ENCODE measurements at regions not wholly inside any gene's neighbourhood (a gene's known extent, or its start where the extent isn't known, plus 50 kb on each side); places are given as distances from the start of the nearest gene placed in this dataset.
A peak's percentile ranks its signal among the peaks of the same experiment; 100 is the strongest.

DNA sequence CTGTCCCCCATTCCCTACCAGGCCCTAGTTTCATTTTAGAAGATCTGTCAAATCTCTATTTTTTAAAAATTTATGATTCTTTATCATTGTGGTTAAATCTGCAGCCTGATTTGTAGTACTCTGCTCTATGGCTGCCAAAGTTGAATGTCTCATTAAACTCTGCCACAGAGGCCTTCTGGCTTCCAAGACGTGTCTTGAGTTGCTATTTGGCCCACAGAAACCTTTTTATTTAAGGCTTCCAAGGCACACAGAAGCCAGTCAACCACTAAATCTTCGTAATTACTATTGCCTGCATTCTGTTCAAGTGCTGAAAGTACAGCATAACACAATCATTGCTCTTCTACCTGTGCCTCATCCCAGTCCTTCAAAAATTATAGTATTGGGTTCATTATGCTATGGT lies 971.0 kb downstream of the NCAM2 start:
- no peak for ATAC-seq
- Histone ChIP-seq H3K4me3 (no peak overlapping the region), H3K36me3 (ENCODE audit: low read depth) (no peaks in the 10 kb centered on the region), H3K9me3 (peaks cover 6% of the 10 kb centered on the region), H3K4me1 (ENCODE audit: low read depth) (no peaks in the 10 kb centered on the region)
- DNase-seq = no peak
- no peak for TF ChIP-seq CTCF (IDR thresholded peaks at IDR 0.05)
- intact Hi-C loops (cut with DNase I, micrococcal nuclease) = no loop called here

DNA sequence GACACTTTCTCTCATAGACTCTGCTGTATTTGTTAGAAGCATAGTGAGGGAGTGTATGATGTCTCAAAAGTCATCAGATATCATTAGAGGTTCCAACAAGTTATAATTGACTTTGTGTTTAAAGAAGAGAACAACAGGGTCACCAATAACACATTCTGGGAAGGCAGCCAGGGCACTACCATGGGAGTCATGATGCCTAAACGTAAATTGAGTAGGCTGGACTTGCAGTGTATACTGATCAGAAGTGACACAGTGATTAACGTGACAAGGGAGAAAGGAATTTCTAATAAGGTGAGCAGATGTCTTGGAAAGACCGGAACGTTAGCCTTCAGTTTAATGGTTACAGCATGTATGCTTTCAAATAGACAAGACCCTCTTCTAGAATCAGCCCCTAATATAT lies 973.2 kb downstream of the NCAM2 start:
- no peak for ATAC-seq
- intact Hi-C loops (cut with DNase I, micrococcal nuclease) = no loop called here
- no peak for TF ChIP-seq CTCF (IDR thresholded peaks at IDR 0.05)
- Histone ChIP-seq H3K36me3 (ENCODE audit: low read depth) (no peaks in the 10 kb centered on the region), H3K4me3 (no peak overlapping the region), H3K4me1 (ENCODE audit: low read depth) (no peaks in the 10 kb centered on the region), H3K9me3 (no peaks in the 10 kb centered on the region)
- DNase-seq = no peak

DNA sequence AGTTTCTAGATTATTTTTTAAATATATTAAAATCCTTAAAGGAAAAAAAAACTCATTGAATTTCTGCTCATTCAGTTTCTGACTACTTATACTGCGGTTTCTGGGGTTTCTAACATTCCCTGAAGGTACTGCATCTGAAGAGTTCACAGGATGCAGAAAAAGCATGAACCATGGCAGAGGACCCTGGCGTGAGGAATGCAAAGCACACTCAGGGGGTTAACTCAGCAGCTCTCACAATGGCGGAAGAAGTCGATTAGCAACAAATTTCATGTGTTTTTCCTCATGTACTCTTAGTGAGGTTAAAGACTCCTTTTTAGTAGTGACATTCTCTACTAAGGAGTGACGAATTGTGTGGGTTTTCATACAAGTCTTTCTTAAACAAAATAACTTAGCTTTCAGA lies 975.6 kb downstream of the NCAM2 start:
- no peak overlapping the region for H3K4me3 ChIP-seq
- H3K9me3 ChIP-seq = no peaks in the 10 kb centered on the region
- DNase-seq = no peak
- TF ChIP-seq CTCF (IDR thresholded peaks at IDR 0.05) = no peak
- intact Hi-C loops (cut with DNase I, micrococcal nuclease) = no loop called here
- H3K4me1 ChIP-seq (ENCODE audit: low read depth) = no peaks in the 10 kb centered on the region
- no peaks in the 10 kb centered on the region for H3K36me3 ChIP-seq (ENCODE audit: low read depth)
- ATAC-seq = no peak

GRCh38 chr21:21996891-21997290 lies 998.7 kb downstream of the NCAM2 start:
- no peak for TF ChIP-seq CTCF (IDR thresholded peaks at IDR 0.05)
- DNase-seq = no peak
- H3K9me3 ChIP-seq = no peaks in the 10 kb centered on the region
- no peaks in the 10 kb centered on the region for H3K4me1 ChIP-seq (ENCODE audit: low read depth)
- no peaks in the 10 kb centered on the region for H3K36me3 ChIP-seq (ENCODE audit: low read depth)
- intact Hi-C loops (cut with DNase I, micrococcal nuclease) = no loop called here
- no peak for ATAC-seq
- no peak overlapping the region for H3K4me3 ChIP-seq

DNA sequence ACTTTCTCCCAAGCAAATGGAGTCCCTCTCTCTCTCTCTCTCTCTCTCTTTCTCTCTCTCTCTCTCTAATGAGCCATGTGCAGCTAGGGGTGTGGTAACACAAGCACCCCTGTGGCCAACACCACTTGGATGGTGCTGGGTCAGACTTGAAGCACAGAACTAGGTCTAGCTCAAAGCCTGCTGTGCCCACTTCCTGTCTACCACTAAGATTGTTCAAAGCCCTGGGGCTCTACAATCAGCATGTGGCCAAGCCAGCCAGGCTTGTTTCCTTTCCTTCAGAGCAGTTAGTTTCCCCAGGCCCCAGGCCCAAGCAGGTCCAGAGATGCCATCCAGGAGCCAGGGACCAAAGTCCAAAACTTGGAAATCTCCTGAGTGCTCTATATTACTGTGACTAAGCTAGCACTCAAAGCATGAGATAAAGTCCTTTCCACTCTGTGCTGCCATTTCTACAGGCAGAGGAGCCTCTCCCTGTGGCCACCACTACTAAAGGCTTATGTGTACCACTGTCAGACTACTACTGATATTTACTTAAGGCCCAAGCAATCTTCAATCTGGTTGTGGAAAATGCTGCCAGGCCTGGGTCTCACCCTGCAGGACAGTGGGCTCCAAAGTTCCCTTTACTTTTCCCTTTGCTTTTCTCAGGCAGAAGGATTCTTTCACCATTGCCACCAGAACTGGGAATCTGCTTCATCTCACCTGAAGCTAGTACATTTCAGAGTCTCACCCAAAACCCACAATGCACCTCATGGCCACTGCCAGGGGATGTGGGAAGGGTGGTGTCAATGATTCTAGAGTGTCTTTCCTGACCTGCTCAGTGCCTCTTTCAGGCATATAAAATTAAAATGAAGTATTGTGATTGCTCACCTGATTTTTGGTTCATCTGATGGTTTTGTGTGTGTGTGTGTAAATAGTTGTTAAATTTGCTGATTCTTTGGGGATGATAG lies 999.5 kb downstream of the NCAM2 start:
- no peak overlapping the region for H3K4me3 ChIP-seq
- no peaks in the 10 kb centered on the region for H3K4me1 ChIP-seq (ENCODE audit: low read depth)
- no peaks in the 10 kb centered on the region for H3K36me3 ChIP-seq (ENCODE audit: low read depth)
- ATAC-seq (peak; percentile 45), DNase-seq (no peak)
- intact Hi-C loops (cut with DNase I, micrococcal nuclease) = no loop called here
- no peaks in the 10 kb centered on the region for H3K9me3 ChIP-seq
- TF ChIP-seq CTCF (IDR thresholded peaks at IDR 0.05) = no peak

Data from mucosa of descending colon (tissue), 3 donors.